ENCODE measurements at regions not wholly inside any gene's neighbourhood (a gene's known extent, or its start where the extent isn't known, plus 50 kb on each side); places are given as distances from the start of the nearest gene placed in this dataset.

- Histone ChIP-seq H3K4me3 (ENCODE audit: low read length) (no peak overlapping the region), H3K27ac (ENCODE audit: low read length) (no peak overlapping the region), H3K27me3 (ENCODE audit: control insufficient read depth, insufficient read depth, low read length) (no peaks in the 10 kb centered on the region), H3K36me3 (ENCODE audit: control insufficient read depth, insufficient read depth, low read length) (no peaks in the 10 kb centered on the region), H3K4me1 (ENCODE audit: control insufficient read depth, insufficient read depth, low read length) (no peaks in the 10 kb centered on the region), H3K9me3 (ENCODE audit: control insufficient read depth, low read depth, low read length) (no peaks in the 10 kb centered on the region)
- no peak for DNase-seq
- WGBS (ENCODE audit: insufficient coverage, low lambda C conversion rate): no CpG with 5 or more reads among the region's 12 CpGs
These were observed 98.2 kb downstream of the PDCL3 start for GRCh38 chr2:100660851-100661584.

- DNase-seq: no peak
- Histone ChIP-seq H3K27me3 (ENCODE audit: control insufficient read depth, insufficient read depth, low read length) (no peaks in the 10 kb centered on the region), H3K4me1 (ENCODE audit: control insufficient read depth, insufficient read depth, low read length) (no peaks in the 10 kb centered on the region), H3K27ac (ENCODE audit: low read length) (no peak overlapping the region), H3K9me3 (ENCODE audit: control insufficient read depth, low read depth, low read length) (no peaks in the 10 kb centered on the region), H3K4me3 (ENCODE audit: low read length) (no peak overlapping the region), H3K36me3 (ENCODE audit: control insufficient read depth, insufficient read depth, low read length) (no peaks in the 10 kb centered on the region)
- WGBS (ENCODE audit: insufficient coverage, low lambda C conversion rate): no CpG with 5 or more reads among the region's 7 CpGs
These were observed 100.1 kb downstream of the PDCL3 start for GRCh38 chr2:100662866-100663265.

GRCh38 chr2:100664021-100664755 is 101.4 kb downstream of the PDCL3 start:
- H3K36me3 ChIP-seq (ENCODE audit: control insufficient read depth, insufficient read depth, low read length): no peaks in the 10 kb centered on the region
- WGBS (ENCODE audit: insufficient coverage, low lambda C conversion rate): no CpG with 5 or more reads among the region's 23 CpGs
- no peak for DNase-seq
- H3K4me1 ChIP-seq (ENCODE audit: control insufficient read depth, insufficient read depth, low read length): no peaks in the 10 kb centered on the region
- no peaks in the 10 kb centered on the region for H3K9me3 ChIP-seq (ENCODE audit: control insufficient read depth, low read depth, low read length)
- H3K27me3 ChIP-seq (ENCODE audit: control insufficient read depth, insufficient read depth, low read length): no peaks in the 10 kb centered on the region
- no peak overlapping the region for H3K27ac ChIP-seq (ENCODE audit: low read length)
- no peak overlapping the region for H3K4me3 ChIP-seq (ENCODE audit: low read length)

- H3K9me3 ChIP-seq (ENCODE audit: control insufficient read depth, low read depth, low read length): no peaks in the 10 kb centered on the region
- no CpG with 5 or more reads among the region's 2 CpGs for WGBS (ENCODE audit: insufficient coverage, low lambda C conversion rate)
- no peak for DNase-seq
These were observed 101.9 kb downstream of the PDCL3 start for GRCh38 chr2:100664756-100665101.

GRCh38 chr2:100666996-100667395 is 104.2 kb downstream of the PDCL3 start:
- Histone ChIP-seq H3K27me3 (ENCODE audit: control insufficient read depth, insufficient read depth, low read length) (no peaks in the 10 kb centered on the region), H3K4me3 (ENCODE audit: low read length) (no peak overlapping the region), H3K9me3 (ENCODE audit: control insufficient read depth, low read depth, low read length) (no peaks in the 10 kb centered on the region), H3K36me3 (ENCODE audit: control insufficient read depth, insufficient read depth, low read length) (no peaks in the 10 kb centered on the region), H3K4me1 (ENCODE audit: control insufficient read depth, insufficient read depth, low read length) (no peaks in the 10 kb centered on the region), H3K27ac (ENCODE audit: low read length) (no peak overlapping the region)
- no CpG with 5 or more reads among the region's 4 CpGs for WGBS (ENCODE audit: insufficient coverage, low lambda C conversion rate)
- no peak for DNase-seq

More at GRCh38 chr2:100664756-100665101, 101.9 kb downstream of the PDCL3 start:
- Histone ChIP-seq H3K36me3 (ENCODE audit: control insufficient read depth, insufficient read depth, low read length) (no peaks in the 10 kb centered on the region), H3K4me3 (ENCODE audit: low read length) (no peak overlapping the region), H3K27me3 (ENCODE audit: control insufficient read depth, insufficient read depth, low read length) (no peaks in the 10 kb centered on the region), H3K27ac (ENCODE audit: low read length) (no peak overlapping the region), H3K4me1 (ENCODE audit: control insufficient read depth, insufficient read depth, low read length) (no peaks in the 10 kb centered on the region)

GRCh38 chr2:100667801-100668200 is 105.0 kb downstream of the PDCL3 start:
- no peak overlapping the region for H3K27ac ChIP-seq (ENCODE audit: low read length)
- no peaks in the 10 kb centered on the region for H3K27me3 ChIP-seq (ENCODE audit: control insufficient read depth, insufficient read depth, low read length)
- no CpG with 5 or more reads among the region's 7 CpGs for WGBS (ENCODE audit: insufficient coverage, low lambda C conversion rate)
- H3K9me3 ChIP-seq (ENCODE audit: control insufficient read depth, low read depth, low read length): no peaks in the 10 kb centered on the region
- H3K4me3 ChIP-seq (ENCODE audit: low read length): no peak overlapping the region
- DNase-seq: no peak
- H3K36me3 ChIP-seq (ENCODE audit: control insufficient read depth, insufficient read depth, low read length): no peaks in the 10 kb centered on the region
- no peaks in the 10 kb centered on the region for H3K4me1 ChIP-seq (ENCODE audit: control insufficient read depth, insufficient read depth, low read length)

GRCh38 chr2:100670232-100670631 is 107.4 kb downstream of the PDCL3 start:
- no peaks in the 10 kb centered on the region for H3K36me3 ChIP-seq (ENCODE audit: control insufficient read depth, insufficient read depth, low read length)
- H3K4me1 ChIP-seq (ENCODE audit: control insufficient read depth, insufficient read depth, low read length): no peaks in the 10 kb centered on the region
- no CpG with 5 or more reads among the region's 5 CpGs for WGBS (ENCODE audit: insufficient coverage, low lambda C conversion rate)
- H3K9me3 ChIP-seq (ENCODE audit: control insufficient read depth, low read depth, low read length): no peaks in the 10 kb centered on the region
- no peak for DNase-seq
- no peaks in the 10 kb centered on the region for H3K27me3 ChIP-seq (ENCODE audit: control insufficient read depth, insufficient read depth, low read length)
- no peak overlapping the region for H3K4me3 ChIP-seq (ENCODE audit: low read length)
- H3K27ac ChIP-seq (ENCODE audit: low read length): no peak overlapping the region

- no peaks in the 10 kb centered on the region for H3K9me3 ChIP-seq (ENCODE audit: control insufficient read depth, low read depth, low read length)
- no peak overlapping the region for H3K27ac ChIP-seq (ENCODE audit: low read length)
- H3K4me3 ChIP-seq (ENCODE audit: low read length): no peak overlapping the region
- WGBS (ENCODE audit: insufficient coverage, low lambda C conversion rate): 100% methylated on average over 3 of the region's 8 CpGs
- H3K36me3 ChIP-seq (ENCODE audit: control insufficient read depth, insufficient read depth, low read length): no peaks in the 10 kb centered on the region
- no peaks in the 10 kb centered on the region for H3K4me1 ChIP-seq (ENCODE audit: control insufficient read depth, insufficient read depth, low read length)
- no peak for DNase-seq
- H3K27me3 ChIP-seq (ENCODE audit: control insufficient read depth, insufficient read depth, low read length): no peaks in the 10 kb centered on the region
These were observed 110.3 kb downstream of the PDCL3 start for GRCh38 chr2:100673115-100673514.

- DNase-seq: no peak
- Histone ChIP-seq H3K27me3 (ENCODE audit: control insufficient read depth, insufficient read depth, low read length) (no peaks in the 10 kb centered on the region), H3K4me1 (ENCODE audit: control insufficient read depth, insufficient read depth, low read length) (no peaks in the 10 kb centered on the region), H3K27ac (ENCODE audit: low read length) (no peak overlapping the region), H3K36me3 (ENCODE audit: control insufficient read depth, insufficient read depth, low read length) (no peaks in the 10 kb centered on the region), H3K4me3 (ENCODE audit: low read length) (no peak overlapping the region), H3K9me3 (ENCODE audit: control insufficient read depth, low read depth, low read length) (no peaks in the 10 kb centered on the region)
- 91% methylated on average over 4 of the region's 15 CpGs for WGBS (ENCODE audit: insufficient coverage, low lambda C conversion rate)
These were observed 111.1 kb downstream of the PDCL3 start for GRCh38 chr2:100673691-100674485.

GRCh38 chr2:100674666-100675065 is 111.9 kb downstream of the PDCL3 start:
- Histone ChIP-seq H3K36me3 (ENCODE audit: control insufficient read depth, insufficient read depth, low read length) (no peaks in the 10 kb centered on the region), H3K27me3 (ENCODE audit: control insufficient read depth, insufficient read depth, low read length) (no peaks in the 10 kb centered on the region), H3K4me3 (ENCODE audit: low read length) (no peak overlapping the region), H3K9me3 (ENCODE audit: control insufficient read depth, low read depth, low read length) (no peaks in the 10 kb centered on the region), H3K4me1 (ENCODE audit: control insufficient read depth, insufficient read depth, low read length) (no peaks in the 10 kb centered on the region), H3K27ac (ENCODE audit: low read length) (no peak overlapping the region)
- DNase-seq: no peak
- WGBS (ENCODE audit: insufficient coverage, low lambda C conversion rate): no CpG with 5 or more reads among the region's 10 CpGs
